GM19463 (cell line): ENCODE measurements at regions not wholly inside any gene's neighbourhood (a gene's known extent, or its start where the extent isn't known, plus 50 kb on each side); places are given as distances from the start of the nearest gene placed in this dataset.
"Not testable (repeated sequence)": the region's sequence is repeated elsewhere in the genome, so short reads cannot be mapped to it uniquely, and the experiment has no call there.

Experiments used
- ATAC-seq: cut with Tn5 transposase; IDR thresholded peaks from one replicate; pipeline ENCODE4 v1.9.1; 2021; ENCODE audit warnings: mild to moderate bottlenecking, moderate library complexity; ENCODE audit not compliant: unreplicated experiment

- ATAC-seq, result no peak
Measured at GRCh38 chr2:186949726-186950256, 100.8 kb upstream of the ZSWIM2 start.

GRCh38 chr2:186947516-186947915 is 98.5 kb upstream of the ZSWIM2 start:
- no peak for ATAC-seq

GRCh38 chr2:186946896-186947467 is 98.0 kb upstream of the ZSWIM2 start:
- ATAC-seq, result no peak

GRCh38 chr2:186941853-186942252 is 92.9 kb upstream of the ZSWIM2 start:
- no peak for ATAC-seq

- no peak for ATAC-seq
Measured at GRCh38 chr2:186940463-186940862, 91.5 kb upstream of the ZSWIM2 start.

- ATAC-seq, result no peak
Measured at GRCh38 chr2:186934420-186934819, 85.5 kb upstream of the ZSWIM2 start.

GRCh38 chr2:186927867-186928191 is 78.9 kb upstream of the ZSWIM2 start:
- no peak for ATAC-seq

- ATAC-seq, result no peak
Measured at GRCh38 chr2:186927185-186927866, 78.4 kb upstream of the ZSWIM2 start.

- no peak for ATAC-seq
Measured at GRCh38 chr2:186925514-186925913, 76.5 kb upstream of the ZSWIM2 start.

GRCh38 chr2:186922316-186922715 is 73.3 kb upstream of the ZSWIM2 start:
- not testable (repeated sequence) for ATAC-seq

GRCh38 chr2:186919296-186919695 is 70.3 kb upstream of the ZSWIM2 start:
- ATAC-seq, result no peak

- no peak for ATAC-seq
Measured at GRCh38 chr2:186918495-186918894, 69.5 kb upstream of the ZSWIM2 start.

GRCh38 chr2:186917866-186918265 is 68.9 kb upstream of the ZSWIM2 start:
- no peak for ATAC-seq

GRCh38 chr2:186913870-186914269 is 64.9 kb upstream of the ZSWIM2 start:
- peak; percentile 90 for ATAC-seq

- ATAC-seq, result no peak
Measured at GRCh38 chr2:186912979-186913378, 64.0 kb upstream of the ZSWIM2 start.

- no peak for ATAC-seq
Measured at GRCh38 chr2:186911551-186912085, 62.6 kb upstream of the ZSWIM2 start.

GRCh38 chr2:186910996-186911395 is 62.0 kb upstream of the ZSWIM2 start:
- ATAC-seq, result no peak

GRCh38 chr2:186909095-186909494 is 60.1 kb upstream of the ZSWIM2 start:
- ATAC-seq, result no peak

- ATAC-seq, result no peak
Measured at GRCh38 chr2:186907897-186908296, 58.9 kb upstream of the ZSWIM2 start.

GRCh38 chr2:186903216-186903615 is 54.2 kb upstream of the ZSWIM2 start:
- no peak for ATAC-seq
